Heart left ventricle (tissue), 13 donors: ENCODE measurements at regions not wholly inside any gene's neighbourhood (a gene's known extent, or its start where the extent isn't known, plus 50 kb on each side); places are given as distances from the start of the nearest gene placed in this dataset.

Source experiments
- POLR2A ChIP-seq, 2 donors: fragments of 450-650 bp; IDR thresholded peaks; one replicate each; pipeline ENCODE4 v1.6.1; 2017; ENCODE audit warnings: antibody characterized with exemption in 2 of 2, mild to moderate bottlenecking in 2 of 2, moderate library complexity in 2 of 2
- TF ChIP-seq, protein P1 (sequence below), 12 donors: fragments of 200-600 bp; sonication (generic) in 4 of 12; IDR thresholded peaks; one replicate each; pipeline versions ENCODE4 v1.5.0 to v1.8.0; 2018 to 2022; ENCODE audit warnings: antibody characterized with exemption in 12 of 12, mild to moderate bottlenecking in 5 of 12
- donor health status: ischemic (EF 13 %, LVEDD 7.1; RV severe dilation, severe dysfunction).
- donor health status: DM: no; HTN: yes; CAD: no.
- donor health status: DM: no; HTN: no; CAD: no.
- donor health status: ischemic (EF 25% LVEDD 6.9; RV normal size, moderate dysfunction).
- donor health status: ischemic (EF 25% LVEDD 5.7; RV mildly dilated, moderate dysfunction).
- donor health status: ischemic (EF 35%, LVEDD 5.7; RV mildly dilated, moderate dysfunction).
- donor health status: nonischemic (EF 11% LVEDD 7.7; RV severe dilation, severe dysfunction).
- donor health status: DM: yes; HTN: yes; CAD: no.
- donor health status: PGD.
- donor health status: ischemic (EF 29% LVEDD 5.4; RV normal size, mild dysfunction).
- donor health status: nonischemic (EF 23%, LVEDD 6.1; RV moderate dilation, normal function).

DNA sequence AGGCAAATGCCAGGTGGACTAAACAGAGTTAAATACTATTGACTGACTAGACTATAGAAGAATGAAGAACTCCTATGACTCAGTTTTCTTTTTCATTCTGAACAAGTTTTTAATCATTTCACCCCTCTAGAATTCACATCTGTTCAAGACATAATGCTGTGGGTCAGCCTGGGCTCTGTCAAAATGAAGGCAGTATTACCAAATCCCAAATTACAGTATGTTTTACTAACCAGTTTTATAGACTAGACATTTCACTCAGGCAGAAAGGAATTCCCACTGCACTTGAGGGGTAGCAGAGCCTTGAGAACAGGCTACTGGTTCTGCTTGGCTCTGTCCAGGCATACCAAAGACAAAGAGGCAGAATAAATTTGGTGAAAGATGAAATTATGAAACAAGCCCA lies 511.7 kb downstream of the EPHA4 start:
- TF ChIP-seq, protein P1, sequence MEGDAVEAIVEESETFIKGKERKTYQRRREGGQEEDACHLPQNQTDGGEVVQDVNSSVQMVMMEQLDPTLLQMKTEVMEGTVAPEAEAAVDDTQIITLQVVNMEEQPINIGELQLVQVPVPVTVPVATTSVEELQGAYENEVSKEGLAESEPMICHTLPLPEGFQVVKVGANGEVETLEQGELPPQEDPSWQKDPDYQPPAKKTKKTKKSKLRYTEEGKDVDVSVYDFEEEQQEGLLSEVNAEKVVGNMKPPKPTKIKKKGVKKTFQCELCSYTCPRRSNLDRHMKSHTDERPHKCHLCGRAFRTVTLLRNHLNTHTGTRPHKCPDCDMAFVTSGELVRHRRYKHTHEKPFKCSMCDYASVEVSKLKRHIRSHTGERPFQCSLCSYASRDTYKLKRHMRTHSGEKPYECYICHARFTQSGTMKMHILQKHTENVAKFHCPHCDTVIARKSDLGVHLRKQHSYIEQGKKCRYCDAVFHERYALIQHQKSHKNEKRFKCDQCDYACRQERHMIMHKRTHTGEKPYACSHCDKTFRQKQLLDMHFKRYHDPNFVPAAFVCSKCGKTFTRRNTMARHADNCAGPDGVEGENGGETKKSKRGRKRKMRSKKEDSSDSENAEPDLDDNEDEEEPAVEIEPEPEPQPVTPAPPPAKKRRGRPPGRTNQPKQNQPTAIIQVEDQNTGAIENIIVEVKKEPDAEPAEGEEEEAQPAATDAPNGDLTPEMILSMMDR (IDR thresholded peaks at IDR 0.05): no peak
- no peak for TF ChIP-seq POLR2A (IDR thresholded peaks at IDR 0.05)
